Stimulated activated CD4-positive, alpha-beta T cell treated with anti-CD3 and anti-CD28 coated beads, TNF-alpha, amount 100 ng/mL, for 48 hours (primary cell): ENCODE measurements at regions not wholly inside any gene's neighbourhood (a gene's known extent, or its start where the extent isn't known, plus 50 kb on each side); places are given as distances from the start of the nearest gene placed in this dataset.
A peak's percentile ranks its signal among the peaks of the same experiment; 100 is the strongest.

Source experiments
- DNase-seq, 3 donors: peaks; one replicate each; pipeline ENCODE4 v3.0.0-alpha.2; 2020; ENCODE audit warnings: low read depth in 3 of 3

- DNase-seq = no peak
These were observed 132.9 kb upstream of the ZMIZ1 start for GRCh38 chr10:78935697-78936407.

- no peak for DNase-seq
These were observed 132.1 kb upstream of the ZMIZ1 start for GRCh38 chr10:78936412-78937342.

GRCh38 chr10:78937393-78937792, 131.4 kb upstream of the ZMIZ1 start:
- DNase-seq = no peak

DNA sequence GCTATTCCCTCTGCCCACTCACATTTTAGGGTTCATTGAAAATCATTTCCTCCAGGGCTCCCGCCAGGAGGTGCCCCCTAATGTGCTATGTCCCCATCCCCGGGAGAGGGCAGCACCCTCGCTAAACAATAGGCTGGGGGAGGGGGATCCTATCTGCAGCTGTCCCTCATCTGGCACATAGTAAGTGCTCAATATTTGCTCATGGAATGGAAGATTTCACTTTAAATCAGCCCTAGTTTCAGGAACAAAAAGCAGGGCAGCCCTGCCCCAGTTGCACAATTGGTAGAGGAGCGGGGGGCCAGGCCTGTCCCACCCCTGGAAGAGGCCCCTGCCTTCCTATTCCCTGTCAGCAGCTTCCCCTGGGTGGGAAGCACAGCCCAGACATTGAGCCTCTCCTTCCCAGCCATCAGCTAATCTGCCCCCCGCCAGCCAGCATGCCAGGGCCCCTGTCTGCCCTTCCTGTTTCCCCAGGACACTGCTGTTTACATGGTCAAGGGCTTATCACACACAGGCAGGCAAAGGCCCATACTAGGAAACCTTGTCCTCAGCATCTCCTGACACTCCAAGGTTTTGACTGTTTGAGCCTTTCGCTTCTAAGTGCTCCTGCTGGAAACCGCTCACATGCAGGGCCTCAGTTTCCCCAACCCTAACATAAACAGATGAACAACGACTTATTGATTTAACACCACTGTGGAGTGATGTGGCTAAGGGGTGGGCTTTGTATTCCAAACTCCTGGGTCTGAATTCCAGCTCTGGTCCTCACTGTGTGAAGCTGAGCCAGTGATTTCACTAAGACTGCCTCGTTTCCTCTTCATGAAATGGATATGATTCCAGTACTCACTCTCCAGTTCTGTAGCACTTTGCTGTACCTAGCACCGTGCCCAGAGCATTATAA, 130.7 kb upstream of the ZMIZ1 start:
- peak in 1 of 3 donors; percentile 5 for DNase-seq

DNA sequence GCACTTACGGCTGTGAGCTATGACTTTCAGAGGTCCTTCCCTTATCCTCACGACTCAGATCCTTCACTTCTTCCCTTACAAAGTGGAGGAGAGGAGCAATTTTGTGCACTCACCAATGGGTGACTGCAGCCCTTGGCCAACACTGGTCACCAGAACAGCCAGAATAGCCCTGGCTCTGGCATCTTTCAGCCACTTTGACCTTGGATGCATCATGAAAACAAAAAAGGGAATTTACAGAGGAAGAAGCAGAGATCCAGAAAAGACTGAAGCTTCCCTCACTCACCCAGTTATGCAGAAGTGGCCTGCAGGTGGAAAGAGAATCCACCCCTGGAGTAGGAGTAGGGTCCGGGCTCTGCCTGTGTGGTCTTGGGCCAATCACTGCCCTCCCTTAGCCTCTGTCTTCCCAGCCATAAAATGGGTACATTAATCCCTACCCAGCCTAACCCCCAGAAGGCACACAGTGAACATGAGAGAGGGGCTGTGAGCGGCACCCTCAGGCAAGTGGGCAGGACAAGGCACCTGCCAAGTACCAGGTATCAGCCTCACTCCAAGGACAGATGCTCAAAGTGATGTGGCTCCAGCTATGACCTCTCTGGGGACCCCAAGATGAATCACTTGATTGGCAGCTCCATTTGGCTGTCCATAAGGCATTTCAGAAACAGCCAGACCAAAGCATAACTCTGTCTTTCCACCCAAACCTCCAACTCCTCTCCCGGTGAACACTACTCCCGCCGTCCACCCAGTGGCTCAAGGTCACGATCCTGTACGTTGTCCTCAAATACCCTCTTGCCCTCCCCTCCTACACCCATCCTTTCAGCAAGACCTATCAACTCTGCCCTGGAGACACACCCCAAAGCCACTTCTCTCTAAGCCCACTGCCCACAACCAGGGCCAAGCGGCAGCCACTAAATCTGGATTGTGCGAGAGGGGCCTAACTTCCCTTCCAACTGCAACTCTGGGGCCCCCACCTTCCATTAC, 129.8 kb upstream of the ZMIZ1 start:
- DNase-seq = no peak

GRCh38 chr10:78942091-78942501, 126.7 kb upstream of the ZMIZ1 start:
- no peak for DNase-seq

- DNase-seq = no peak
These were observed 123.9 kb upstream of the ZMIZ1 start for GRCh38 chr10:78944723-78945312.

DNA sequence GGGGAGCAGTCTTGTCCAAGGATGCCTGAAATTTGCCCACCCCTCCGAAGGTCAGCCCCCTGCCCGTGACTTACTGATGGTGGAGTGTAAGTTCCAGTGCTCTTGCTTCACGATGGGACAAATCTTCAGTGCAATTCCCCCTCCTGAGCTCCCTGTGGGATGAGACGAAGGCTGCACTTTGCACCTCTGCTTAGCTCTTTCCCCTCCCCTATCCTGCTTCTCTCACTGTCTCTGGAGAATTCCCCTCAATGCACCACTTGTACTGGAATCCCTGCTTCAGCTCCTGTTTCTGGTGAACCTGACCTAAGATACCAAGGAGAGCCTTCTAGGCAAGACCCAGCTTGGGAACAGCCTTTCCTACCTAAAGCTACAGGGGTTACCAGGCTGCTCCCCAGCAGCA, 122.9 kb upstream of the ZMIZ1 start:
- DNase-seq = no peak

DNA sequence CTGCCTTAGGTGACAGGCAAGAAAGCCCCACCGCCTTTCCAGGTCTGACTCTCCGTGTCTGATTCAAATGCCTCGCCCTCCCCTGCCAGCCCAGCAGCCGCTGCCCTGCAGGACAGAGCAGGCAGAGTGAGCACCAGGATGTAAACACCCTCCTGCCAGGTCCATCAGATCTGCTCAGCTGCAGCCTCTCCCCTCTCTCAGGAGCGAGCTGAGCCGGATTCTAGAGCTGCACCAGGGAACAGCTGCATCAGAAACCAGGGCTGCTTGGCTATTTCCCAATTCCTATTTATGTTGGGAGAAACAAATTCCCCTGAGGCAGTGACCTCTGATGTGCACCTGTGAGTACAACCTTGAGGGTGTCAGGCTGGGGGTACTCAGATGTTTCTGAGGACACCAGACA, 121.5 kb upstream of the ZMIZ1 start:
- DNase-seq = no peak

DNA sequence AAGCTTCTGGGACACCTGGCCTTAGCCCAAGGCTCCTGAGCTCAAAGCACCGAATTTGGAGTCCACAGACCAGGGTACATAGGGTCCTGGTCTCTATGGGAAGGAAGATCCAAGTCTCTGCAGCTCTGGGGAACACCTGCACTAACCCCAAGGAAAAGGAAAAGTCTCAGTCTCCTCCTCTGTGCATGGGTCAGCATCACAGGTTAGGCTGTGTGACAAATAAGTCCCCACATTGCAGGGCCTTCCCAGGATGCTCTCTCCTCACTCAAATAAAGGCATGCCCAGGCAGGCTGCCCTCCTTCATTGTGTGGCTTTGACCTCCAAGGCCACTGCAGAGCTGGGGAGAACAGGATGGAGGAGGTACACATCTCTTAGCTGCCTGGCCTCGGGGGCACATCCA, 121.0 kb upstream of the ZMIZ1 start:
- no peak for DNase-seq

DNA sequence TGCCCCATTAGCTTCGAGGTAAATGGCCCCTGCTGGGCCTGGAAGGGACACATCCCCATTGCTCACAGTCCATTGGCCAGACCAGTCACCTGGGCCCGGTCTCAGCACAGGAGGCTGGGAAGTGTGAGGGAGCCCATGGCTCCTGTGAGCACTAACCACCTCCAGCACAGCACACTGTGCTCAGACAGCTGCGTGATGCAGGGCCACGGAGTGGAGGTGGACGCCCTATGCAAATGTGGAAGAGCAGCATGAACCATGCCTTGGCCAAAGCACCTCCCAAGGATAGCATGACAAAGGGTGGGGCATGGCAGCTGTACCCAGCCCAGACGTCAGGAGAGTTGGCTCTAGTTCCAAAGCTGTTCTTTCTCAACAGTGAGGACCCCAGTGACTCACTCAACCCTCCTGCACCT, 120.1 kb upstream of the ZMIZ1 start:
- no peak for DNase-seq

DNA sequence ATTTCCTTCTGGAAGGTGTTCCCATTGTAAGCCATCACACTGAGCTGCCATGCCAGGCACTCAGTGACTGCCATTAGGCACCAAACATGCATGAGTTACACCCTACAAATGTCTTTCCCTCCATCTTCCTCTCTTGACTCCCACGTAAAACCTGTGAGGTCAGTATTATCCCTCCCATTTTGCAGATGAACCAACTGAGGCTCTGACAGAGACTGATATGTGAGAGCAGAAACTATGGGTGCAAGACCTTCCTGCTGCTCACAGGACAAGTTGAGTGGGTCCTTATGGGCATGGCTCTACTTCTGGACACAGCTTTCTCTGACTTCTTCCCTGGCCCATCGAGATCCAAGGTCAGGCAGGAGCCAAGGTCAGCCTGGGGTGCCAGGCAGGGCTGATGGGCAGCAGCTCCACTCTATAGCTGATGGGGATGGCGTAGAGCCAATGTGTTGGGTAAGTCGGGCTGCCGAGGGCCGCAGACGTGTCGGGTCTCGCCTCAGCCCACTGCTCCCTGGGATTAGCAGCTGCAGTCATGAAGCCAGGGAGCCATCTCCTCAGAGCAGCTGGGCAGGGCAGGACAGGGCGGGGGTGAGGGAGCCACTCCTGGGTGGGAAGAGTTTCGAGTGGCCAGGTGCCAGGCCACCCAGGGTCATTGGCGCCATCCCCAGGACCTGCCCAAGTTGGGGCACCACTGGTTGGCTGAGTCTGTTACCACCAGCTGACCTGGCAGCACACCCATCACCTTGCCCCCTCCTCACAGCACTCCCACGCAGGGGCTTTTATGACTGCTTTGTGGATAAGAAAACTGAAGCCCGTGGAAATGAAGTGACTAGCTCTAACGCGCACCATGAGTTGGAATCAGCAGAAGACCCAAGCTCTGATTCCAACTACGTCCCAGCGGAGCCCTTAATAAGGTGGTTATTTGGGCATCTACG, 117.8 kb upstream of the ZMIZ1 start:
- no peak for DNase-seq

- DNase-seq = no peak
These were observed 116.7 kb upstream of the ZMIZ1 start for GRCh38 chr10:78952030-78952429.

GRCh38 chr10:78952686-78953085, 116.1 kb upstream of the ZMIZ1 start:
- DNase-seq = no peak

- DNase-seq = no peak
These were observed 115.5 kb upstream of the ZMIZ1 start for GRCh38 chr10:78953113-78953798.

DNA sequence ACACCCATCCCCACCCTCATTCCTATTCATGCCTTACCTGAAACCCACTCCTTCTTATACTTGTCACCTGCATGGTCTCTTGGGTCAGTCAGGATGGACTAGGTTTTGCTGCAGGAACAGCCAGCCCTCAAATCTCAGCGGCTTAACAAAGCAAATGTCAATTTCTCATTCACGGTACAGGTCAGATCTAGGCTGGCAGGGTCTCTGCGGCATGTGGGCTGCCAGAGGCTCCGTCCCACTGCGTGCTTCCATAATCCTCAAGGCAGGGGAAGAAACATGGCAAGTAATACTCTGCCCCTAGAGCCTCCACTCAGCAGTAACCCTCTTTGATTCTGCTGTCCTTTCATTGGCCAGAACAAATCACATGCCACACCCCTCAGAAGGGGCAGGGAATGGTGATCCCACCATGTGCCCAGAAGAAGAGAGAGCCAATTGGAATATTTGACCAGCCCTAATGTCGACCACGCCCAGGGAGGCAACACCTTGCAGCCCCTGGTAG, 114.9 kb upstream of the ZMIZ1 start:
- no peak for DNase-seq

GRCh38 chr10:78954689-78955088, 114.1 kb upstream of the ZMIZ1 start:
- DNase-seq = no peak

- no peak for DNase-seq
These were observed 113.6 kb upstream of the ZMIZ1 start for GRCh38 chr10:78955206-78955605.

DNA sequence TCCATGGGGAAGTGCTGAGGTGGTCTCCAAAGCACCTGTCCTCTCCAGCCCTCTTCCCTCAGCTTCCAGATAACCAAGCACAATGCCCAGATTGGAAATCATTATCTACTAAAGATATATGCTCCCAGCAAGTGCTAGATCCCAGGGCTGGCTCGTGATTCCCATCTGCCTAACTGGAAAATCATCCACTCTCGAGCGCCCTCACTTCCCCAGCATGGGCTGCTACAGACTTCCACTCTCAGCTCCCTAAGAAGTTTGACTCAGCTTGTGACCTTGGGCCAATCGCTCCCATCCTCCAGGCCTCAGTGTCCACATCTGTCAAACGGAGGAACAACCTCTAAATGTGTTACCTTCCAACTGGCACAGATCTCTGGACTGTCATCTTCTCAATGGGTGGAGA, 112.4 kb upstream of the ZMIZ1 start:
- no peak for DNase-seq
